GM19438 (cell line): ENCODE measurements at regions not wholly inside any gene's neighbourhood (a gene's known extent, or its start where the extent isn't known, plus 50 kb on each side); places are given as distances from the start of the nearest gene placed in this dataset.

ENCODE experiments used
- ATAC-seq: cut with Tn5 transposase; IDR thresholded peaks from one replicate; pipeline ENCODE4 v1.9.1; 2021; ENCODE audit warnings: low read depth; ENCODE audit not compliant: unreplicated experiment

- ATAC-seq: no peak
Measured at GRCh38 chr10:64265961-64266360, 744.8 kb downstream of the REEP3 start.

- ATAC-seq: no peak
Measured at GRCh38 chr10:64271508-64271907, 750.3 kb downstream of the REEP3 start.

- ATAC-seq: no peak
Measured at GRCh38 chr10:64271983-64272382, 750.8 kb downstream of the REEP3 start.

GRCh38 chr10:64275001-64275400 lies 753.8 kb downstream of the REEP3 start:
- no peak for ATAC-seq

GRCh38 chr10:64275774-64276173 lies 754.6 kb downstream of the REEP3 start:
- no peak for ATAC-seq

GRCh38 chr10:64277536-64277935 lies 756.3 kb downstream of the REEP3 start:
- no peak for ATAC-seq

- ATAC-seq: no peak
Measured at GRCh38 chr10:64283621-64284020, 762.4 kb downstream of the REEP3 start.

- ATAC-seq: no peak
Measured at GRCh38 chr10:64286533-64286932, 765.3 kb downstream of the REEP3 start.

- ATAC-seq: no peak
Measured at GRCh38 chr10:64288404-64288803, 767.2 kb downstream of the REEP3 start.

GRCh38 chr10:64303566-64303965 lies 782.4 kb downstream of the REEP3 start:
- no peak for ATAC-seq

GRCh38 chr10:64306729-64307327 lies 785.6 kb downstream of the REEP3 start:
- no peak for ATAC-seq

- no peak for ATAC-seq
Measured at GRCh38 chr10:64312876-64313275, 791.7 kb downstream of the REEP3 start.

- ATAC-seq: no peak
Measured at GRCh38 chr10:64313967-64314366, 792.8 kb downstream of the REEP3 start.

- ATAC-seq: no peak
Measured at GRCh38 chr10:64316416-64316815, 795.2 kb downstream of the REEP3 start.

- no peak for ATAC-seq
Measured at GRCh38 chr10:64316833-64317232, 795.6 kb downstream of the REEP3 start.

GRCh38 chr10:64320448-64320847 lies 799.2 kb downstream of the REEP3 start:
- no peak for ATAC-seq

GRCh38 chr10:64329510-64329909 lies 808.3 kb downstream of the REEP3 start:
- no peak for ATAC-seq

GRCh38 chr10:64332551-64332950 lies 811.4 kb downstream of the REEP3 start:
- no peak for ATAC-seq

- ATAC-seq: no peak
Measured at GRCh38 chr10:64334084-64334483, 812.9 kb downstream of the REEP3 start.

GRCh38 chr10:64344211-64344610 lies 823.0 kb downstream of the REEP3 start:
- no peak for ATAC-seq

- no peak for ATAC-seq
Measured at GRCh38 chr10:64345856-64346255, 824.7 kb downstream of the REEP3 start.

GRCh38 chr10:64346389-64346788 lies 825.2 kb downstream of the REEP3 start:
- ATAC-seq: no peak

- ATAC-seq: no peak
Measured at GRCh38 chr10:64350665-64351064, 829.5 kb downstream of the REEP3 start.
